Kidney (tissue), 13 donors: ENCODE measurements at regions not wholly inside any gene's neighbourhood (a gene's known extent, or its start where the extent isn't known, plus 50 kb on each side); places are given as distances from the start of the nearest gene placed in this dataset.

Experiments
- DNase-seq, 5 donors: peaks; one replicate each; pipeline ENCODE4 v3.0.0-alpha.2; 2013 to 2020
- FAIRE-seq: peaks from 2 replicates; lab custom pipeline; 2012; peaks lifted over from hg19 to GRCh38; lab: Jason Lieb, UNC
- H3K27ac ChIP-seq, 2 donors: one replicate each; pipeline ENCODE4 v1.7.0; 2013; ENCODE audit warnings: low read depth in 2 of 2, low read length in 2 of 2, inconsistent platforms in 1 of 2
- H3K27me3 ChIP-seq: one replicate; pipeline ENCODE4 v1.7.1; 2013; ENCODE audit warnings: low read length, inconsistent platforms; ENCODE audit not compliant: control insufficient read depth, insufficient read depth
- H3K36me3 ChIP-seq, 3 donors: one replicate each; pipeline versions ENCODE4 v1.7.0 to v1.7.1; 2013; ENCODE audit warnings: low read length in 3 of 3, control low read depth in 1 of 3, inconsistent platforms in 1 of 3; ENCODE audit not compliant: insufficient read depth in 3 of 3, control insufficient read depth in 2 of 3
- H3K4me1 ChIP-seq, 3 donors: one replicate each; pipeline versions ENCODE4 v1.7.0 to v1.7.1; 2013; ENCODE audit warnings: low read length in 3 of 3, inconsistent platforms in 1 of 3, low read depth in 1 of 3; ENCODE audit not compliant: control insufficient read depth in 2 of 3, insufficient read depth in 2 of 3
- H3K4me3 ChIP-seq, 3 donors: one replicate each; pipeline versions ENCODE4 v1.7.0 to v1.8.1; 2013; ENCODE audit warnings: low read length in 3 of 3, control low read depth in 1 of 3, inconsistent platforms in 1 of 3
- H3K9ac ChIP-seq, 3 donors: one replicate each; pipeline versions ENCODE4 v1.7.0 to v1.7.1; 2013; ENCODE audit warnings: low read length in 3 of 3, control low read depth in 1 of 3, inconsistent platforms in 1 of 3
- H3K9me3 ChIP-seq, 3 donors: one replicate each; pipeline versions ENCODE4 v1.7.0 to v1.7.1; 2013; ENCODE audit warnings: low read length in 3 of 3, control low read depth in 1 of 3, inconsistent platforms in 1 of 3; ENCODE audit not compliant: control insufficient read depth in 2 of 3, insufficient read depth in 1 of 3
- CTCF ChIP-seq: IDR thresholded peaks from 3 replicates; pipeline ENCODE4 v1.5.1; 2012; ENCODE audit warnings: mild to moderate bottlenecking, moderate library complexity, borderline replicate concordance; ENCODE audit not compliant: insufficient read depth; ENCODE audit errors: extremely low read depth
- intact Hi-C: fragments of 100-400 bp; cut with DNase I; formaldehyde crosslinking; loops from one replicate; pipeline ENCODE4 v1.11.1; 2022
- donor health status: control.
- donor health status: control.
- donor health status: control.
- donor health status: control.
- donor health status: control.
- donor health status: DM: yes; HTN: yes; CAD: no.
- donor health status: Normal renal cell carcinoma (clear cell type).

- Histone ChIP-seq H3K4me3 (no peak overlapping the region), H3K27ac (no peak overlapping the region), H3K27me3 (no peaks in the 10 kb centered on the region), H3K36me3 (no peaks in the 10 kb centered on the region), H3K9me3 (no peaks in the 10 kb centered on the region), H3K9ac (no peak overlapping the region), H3K4me1 (no peaks in the 10 kb centered on the region)
- FAIRE-seq (no peak), DNase-seq (no peak)
- TF ChIP-seq CTCF, result no peak
- intact Hi-C loops, result no loop called here
These were observed 801.7 kb downstream of the NTRK3 start for GRCh38 chr15:87454860-87455259.

- no peak for FAIRE-seq
- Histone ChIP-seq H3K27me3 (no peaks in the 10 kb centered on the region), H3K4me1 (no peaks in the 10 kb centered on the region), H3K9me3 (no peaks in the 10 kb centered on the region), H3K27ac (no peak overlapping the region), H3K9ac (no peak overlapping the region), H3K4me3 (no peak overlapping the region), H3K36me3 (no peaks in the 10 kb centered on the region)
- no peak for DNase-seq
- intact Hi-C loops, result no loop called here
- no peak for TF ChIP-seq CTCF
These were observed 806.2 kb downstream of the NTRK3 start for GRCh38 chr15:87450314-87450713.

- intact Hi-C loops, result no loop called here
- H3K4me3 ChIP-seq, result no peak overlapping the region
- DNase-seq (no peak), FAIRE-seq (no peak)
- H3K27ac ChIP-seq, result no peak overlapping the region
- no peaks in the 10 kb centered on the region for H3K36me3 ChIP-seq
- no peak overlapping the region for H3K9ac ChIP-seq
- H3K9me3 ChIP-seq, result no peaks in the 10 kb centered on the region
- no peak for TF ChIP-seq CTCF
- no peaks in the 10 kb centered on the region for H3K27me3 ChIP-seq
- H3K4me1 ChIP-seq, result no peaks in the 10 kb centered on the region
These were observed 817.4 kb downstream of the NTRK3 start for GRCh38 chr15:87439090-87439489.

GRCh38 chr15:87433871-87434270, 822.7 kb downstream of the NTRK3 start:
- Histone ChIP-seq H3K36me3 (no peaks in the 10 kb centered on the region), H3K9me3 (no peaks in the 10 kb centered on the region), H3K4me3 (no peak overlapping the region), H3K4me1 (no peaks in the 10 kb centered on the region), H3K9ac (no peak overlapping the region), H3K27ac (no peak overlapping the region), H3K27me3 (no peaks in the 10 kb centered on the region)
- intact Hi-C loops, result no loop called here
- DNase-seq, result no peak
- TF ChIP-seq CTCF, result no peak
- FAIRE-seq, result no peak
